Activated T-cell treated with anti-CD3 and anti-CD28 coated beads, Interleukin-2, amount 50 U/mL, for 4 hours (primary cell): ENCODE measurements at regions not wholly inside any gene's neighbourhood (a gene's known extent, or its start where the extent isn't known, plus 50 kb on each side); places are given as distances from the start of the nearest gene placed in this dataset.

Experiments
- ATAC-seq, 2 donors: fragments of 200-7000 bp; cut with Tn5 transposase; one replicate each; pipeline ENCODE4 v1.10.0; 2021
- DNase-seq: peaks from one replicate; pipeline ENCODE4 v3.0.0-alpha.2; 2020
- H3K27me3 Mint-ChIP-seq: one replicate; pipeline ENCODE4 v1.8.0; 2021; ENCODE audit warnings: low read depth, mixed read lengths
- H3K36me3 Mint-ChIP-seq: one replicate; pipeline ENCODE4 v1.8.0; 2022; ENCODE audit warnings: mixed read lengths; ENCODE audit not compliant: insufficient read depth
- H3K4me1 Mint-ChIP-seq: one replicate; pipeline ENCODE4 v1.8.0; 2021; ENCODE audit warnings: low read depth, mixed read lengths
- H3K4me3 Mint-ChIP-seq: one replicate; pipeline ENCODE4 v1.8.0; 2021; ENCODE audit warnings: mild to moderate bottlenecking, moderate library complexity, mixed read lengths
- H3K9me3 Mint-ChIP-seq: one replicate; pipeline ENCODE4 v1.8.0; 2021; ENCODE audit warnings: mixed read lengths

GRCh38 chr9:78383130-78383529 lies 86.2 kb downstream of the PSAT1 start:
- H3K4me3 Mint-ChIP-seq, result no peak overlapping the region
- DNase-seq, result no peak
- peaks cover 2% of the 10 kb centered on the region for H3K27me3 Mint-ChIP-seq
- ATAC-seq, result no peak
- no peaks in the 10 kb centered on the region for H3K4me1 Mint-ChIP-seq
- H3K9me3 Mint-ChIP-seq, result no peaks in the 10 kb centered on the region
- H3K36me3 Mint-ChIP-seq, result no peaks in the 10 kb centered on the region

- no peaks in the 10 kb centered on the region for H3K36me3 Mint-ChIP-seq
- H3K27me3 Mint-ChIP-seq, result peaks cover 5% of the 10 kb centered on the region
- H3K4me1 Mint-ChIP-seq, result no peaks in the 10 kb centered on the region
- H3K9me3 Mint-ChIP-seq, result no peaks in the 10 kb centered on the region
- ATAC-seq (no peak), DNase-seq (no peak)
- no peak overlapping the region for H3K4me3 Mint-ChIP-seq
Measured at GRCh38 chr9:78386348-78386747, 89.4 kb downstream of the PSAT1 start.

- Mint-ChIP-seq H3K9me3 (no peaks in the 10 kb centered on the region), H3K4me3 (no peak overlapping the region), H3K36me3 (no peaks in the 10 kb centered on the region), H3K27me3 (peaks cover 5% of the 10 kb centered on the region), H3K4me1 (no peaks in the 10 kb centered on the region)
- DNase-seq (no peak), ATAC-seq (no peak)
Measured at GRCh38 chr9:78386773-78387172, 89.8 kb downstream of the PSAT1 start.

- no peaks in the 10 kb centered on the region for H3K36me3 Mint-ChIP-seq
- H3K4me3 Mint-ChIP-seq, result no peak overlapping the region
- no peak for DNase-seq
- H3K27me3 Mint-ChIP-seq, result peaks cover under 1% of the 10 kb centered on the region
- H3K4me1 Mint-ChIP-seq, result no peaks in the 10 kb centered on the region
- H3K9me3 Mint-ChIP-seq, result peaks cover 8% of the 10 kb centered on the region
- ATAC-seq, result no peak
Measured at GRCh38 chr9:78393340-78393739, 96.4 kb downstream of the PSAT1 start.

GRCh38 chr9:78393932-78394331 lies 97.0 kb downstream of the PSAT1 start:
- Mint-ChIP-seq H3K27me3 (no peaks in the 10 kb centered on the region), H3K4me1 (no peaks in the 10 kb centered on the region), H3K9me3 (peaks cover 8% of the 10 kb centered on the region), H3K36me3 (no peaks in the 10 kb centered on the region), H3K4me3 (no peak overlapping the region)
- no peak for ATAC-seq
- DNase-seq, result no peak

- Mint-ChIP-seq H3K4me3 (no peak overlapping the region), H3K9me3 (peaks cover 8% of the 10 kb centered on the region)
- ATAC-seq, result no peak
Measured at GRCh38 chr9:78396087-78396486, 99.2 kb downstream of the PSAT1 start.

GRCh38 chr9:78397045-78397444 lies 100.1 kb downstream of the PSAT1 start:
- Mint-ChIP-seq H3K9me3 (peaks cover 8% of the 10 kb centered on the region), H3K4me3 (no peak overlapping the region), H3K4me1 (no peaks in the 10 kb centered on the region), H3K27me3 (no peaks in the 10 kb centered on the region), H3K36me3 (no peaks in the 10 kb centered on the region)
- ATAC-seq (no peak), DNase-seq (no peak)

More at GRCh38 chr9:78396087-78396486, 99.2 kb downstream of the PSAT1 start:
- H3K4me1 Mint-ChIP-seq, result no peaks in the 10 kb centered on the region
- H3K36me3 Mint-ChIP-seq, result no peaks in the 10 kb centered on the region
- H3K27me3 Mint-ChIP-seq, result no peaks in the 10 kb centered on the region
- no peak for DNase-seq

GRCh38 chr9:78397454-78397853 lies 100.5 kb downstream of the PSAT1 start:
- Mint-ChIP-seq H3K4me3 (no peak overlapping the region), H3K4me1 (no peaks in the 10 kb centered on the region), H3K27me3 (no peaks in the 10 kb centered on the region), H3K36me3 (no peaks in the 10 kb centered on the region), H3K9me3 (peaks cover 8% of the 10 kb centered on the region)
- ATAC-seq (no peak), DNase-seq (no peak)

- Mint-ChIP-seq H3K4me3 (no peak overlapping the region), H3K4me1 (no peaks in the 10 kb centered on the region)
- no peak for DNase-seq
Measured at GRCh38 chr9:78399153-78399552, 102.2 kb downstream of the PSAT1 start.

GRCh38 chr9:78400496-78400895 lies 103.6 kb downstream of the PSAT1 start:
- no peaks in the 10 kb centered on the region for H3K4me1 Mint-ChIP-seq
- DNase-seq, result no peak
- ATAC-seq, result no peak
- H3K36me3 Mint-ChIP-seq, result no peaks in the 10 kb centered on the region
- peaks cover 16% of the 10 kb centered on the region for H3K27me3 Mint-ChIP-seq
- no peak overlapping the region for H3K4me3 Mint-ChIP-seq
- H3K9me3 Mint-ChIP-seq, result peaks cover 3% of the 10 kb centered on the region

More at GRCh38 chr9:78399153-78399552, 102.2 kb downstream of the PSAT1 start:
- Mint-ChIP-seq H3K36me3 (no peaks in the 10 kb centered on the region), H3K27me3 (peaks cover 4% of the 10 kb centered on the region), H3K9me3 (peaks cover 8% of the 10 kb centered on the region)
- ATAC-seq, result no peak

GRCh38 chr9:78405461-78405860 lies 108.5 kb downstream of the PSAT1 start:
- Mint-ChIP-seq H3K4me1 (no peaks in the 10 kb centered on the region), H3K36me3 (no peaks in the 10 kb centered on the region), H3K9me3 (no peaks in the 10 kb centered on the region), H3K27me3 (peaks cover 19% of the 10 kb centered on the region), H3K4me3 (no peak overlapping the region)
- ATAC-seq (no peak), DNase-seq (no peak)

GRCh38 chr9:78406146-78406545 lies 109.2 kb downstream of the PSAT1 start:
- H3K36me3 Mint-ChIP-seq, result no peaks in the 10 kb centered on the region
- no peak for ATAC-seq
- H3K4me3 Mint-ChIP-seq, result no peak overlapping the region
- H3K4me1 Mint-ChIP-seq, result no peaks in the 10 kb centered on the region
- no peaks in the 10 kb centered on the region for H3K9me3 Mint-ChIP-seq
- no peak for DNase-seq
- peaks cover 19% of the 10 kb centered on the region for H3K27me3 Mint-ChIP-seq

GRCh38 chr9:78406933-78407332 lies 110.0 kb downstream of the PSAT1 start:
- ATAC-seq (no peak), DNase-seq (no peak)
- Mint-ChIP-seq H3K27me3 (peaks cover 19% of the 10 kb centered on the region), H3K4me1 (no peaks in the 10 kb centered on the region), H3K9me3 (no peaks in the 10 kb centered on the region), H3K36me3 (no peaks in the 10 kb centered on the region), H3K4me3 (no peak overlapping the region)

GRCh38 chr9:78407636-78408312 lies 110.8 kb downstream of the PSAT1 start:
- no peaks in the 10 kb centered on the region for H3K9me3 Mint-ChIP-seq

GRCh38 chr9:78408388-78408787 lies 111.5 kb downstream of the PSAT1 start:
- ATAC-seq (no peak), DNase-seq (no peak)
- Mint-ChIP-seq H3K36me3 (no peaks in the 10 kb centered on the region), H3K4me1 (no peaks in the 10 kb centered on the region), H3K27me3 (peaks cover 15% of the 10 kb centered on the region), H3K9me3 (no peaks in the 10 kb centered on the region), H3K4me3 (no peak overlapping the region)

More at GRCh38 chr9:78407636-78408312, 110.8 kb downstream of the PSAT1 start:
- H3K4me1 Mint-ChIP-seq, result no peaks in the 10 kb centered on the region
- no peaks in the 10 kb centered on the region for H3K36me3 Mint-ChIP-seq
- DNase-seq (no peak), ATAC-seq (no peak)
- no peak overlapping the region for H3K4me3 Mint-ChIP-seq
- peaks cover 19% of the 10 kb centered on the region for H3K27me3 Mint-ChIP-seq
